A673 (cell line): ENCODE measurements at regions not wholly inside any gene's neighbourhood (a gene's known extent, or its start where the extent isn't known, plus 50 kb on each side); places are given as distances from the start of the nearest gene placed in this dataset.

Experiments
- EZH2 ChIP-seq: fragments of 200-600 bp; sonication (generic); IDR thresholded peaks from 2 replicates; pipeline ENCODE4 v1.6.1; 2017; ENCODE audit warnings: borderline replicate concordance, low read depth, mild to moderate bottlenecking, mixed read lengths, antibody characterized with exemption, low read length; ENCODE audit not compliant: poor library complexity, severe bottlenecking
- TF ChIP-seq, protein P1 (sequence below): fragments of 300-800, 200-600 bp; sonication (generic); conservative IDR thresholded peaks from 2 replicates; pipeline ENCODE4 v1.5.1; 2017; ENCODE audit warnings: low read depth, mild to moderate bottlenecking, antibody characterized with exemption, low read length, moderate library complexity, mixed read lengths

DNA sequence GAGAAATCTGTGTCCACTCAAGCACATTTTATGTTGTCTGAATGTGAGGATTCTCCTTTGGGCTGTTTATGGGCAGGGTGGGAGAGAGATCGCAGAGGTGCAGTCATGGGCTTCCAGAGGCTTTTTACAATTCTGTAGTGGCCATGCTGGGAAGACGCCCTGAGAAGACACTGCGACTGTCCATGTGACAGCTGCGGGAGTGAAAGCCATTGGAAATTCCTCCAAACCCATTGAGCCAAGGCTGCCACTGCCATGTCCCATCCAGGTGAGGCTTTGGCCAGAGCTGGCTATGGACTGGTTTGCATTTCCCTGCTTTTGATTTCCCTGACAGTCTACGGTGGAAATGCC, 216.9 kb upstream of the ECI2 start:
- TF ChIP-seq, protein P1, sequence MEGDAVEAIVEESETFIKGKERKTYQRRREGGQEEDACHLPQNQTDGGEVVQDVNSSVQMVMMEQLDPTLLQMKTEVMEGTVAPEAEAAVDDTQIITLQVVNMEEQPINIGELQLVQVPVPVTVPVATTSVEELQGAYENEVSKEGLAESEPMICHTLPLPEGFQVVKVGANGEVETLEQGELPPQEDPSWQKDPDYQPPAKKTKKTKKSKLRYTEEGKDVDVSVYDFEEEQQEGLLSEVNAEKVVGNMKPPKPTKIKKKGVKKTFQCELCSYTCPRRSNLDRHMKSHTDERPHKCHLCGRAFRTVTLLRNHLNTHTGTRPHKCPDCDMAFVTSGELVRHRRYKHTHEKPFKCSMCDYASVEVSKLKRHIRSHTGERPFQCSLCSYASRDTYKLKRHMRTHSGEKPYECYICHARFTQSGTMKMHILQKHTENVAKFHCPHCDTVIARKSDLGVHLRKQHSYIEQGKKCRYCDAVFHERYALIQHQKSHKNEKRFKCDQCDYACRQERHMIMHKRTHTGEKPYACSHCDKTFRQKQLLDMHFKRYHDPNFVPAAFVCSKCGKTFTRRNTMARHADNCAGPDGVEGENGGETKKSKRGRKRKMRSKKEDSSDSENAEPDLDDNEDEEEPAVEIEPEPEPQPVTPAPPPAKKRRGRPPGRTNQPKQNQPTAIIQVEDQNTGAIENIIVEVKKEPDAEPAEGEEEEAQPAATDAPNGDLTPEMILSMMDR = no peak
- no peak for TF ChIP-seq EZH2
